ENCODE measurements at regions not wholly inside any gene's neighbourhood (a gene's known extent, or its start where the extent isn't known, plus 50 kb on each side); places are given as distances from the start of the nearest gene placed in this dataset.
"Not testable (repeated sequence)": the region's sequence is repeated elsewhere in the genome, so short reads cannot be mapped to it uniquely, and the experiment has no call there.

DNA sequence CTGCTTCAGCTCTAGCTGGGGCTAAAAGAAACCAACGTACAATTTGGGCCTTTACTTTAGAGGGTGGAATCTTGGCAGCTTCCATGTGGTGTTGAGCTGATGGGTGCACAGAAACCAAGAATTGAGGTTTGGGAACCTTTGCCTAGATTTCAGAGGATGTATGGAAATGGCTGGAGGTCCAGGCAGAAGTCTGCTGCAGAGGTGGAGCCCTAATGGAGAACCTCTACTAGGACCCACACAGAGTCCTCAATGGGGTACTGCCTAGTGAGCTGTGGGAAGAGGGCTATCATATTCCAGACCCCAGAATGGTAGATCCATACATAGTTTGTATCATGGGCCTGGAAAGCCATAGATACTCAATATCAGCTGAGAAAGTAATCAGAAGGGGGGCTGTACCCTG is 500.4 kb upstream of the ATP2B1 start:
- DNase-seq (ENCODE audit: low read depth): no peak
- H3K4me3 ChIP-seq (ENCODE audit: low read length): no peak overlapping the region
- TF ChIP-seq, protein P1, sequence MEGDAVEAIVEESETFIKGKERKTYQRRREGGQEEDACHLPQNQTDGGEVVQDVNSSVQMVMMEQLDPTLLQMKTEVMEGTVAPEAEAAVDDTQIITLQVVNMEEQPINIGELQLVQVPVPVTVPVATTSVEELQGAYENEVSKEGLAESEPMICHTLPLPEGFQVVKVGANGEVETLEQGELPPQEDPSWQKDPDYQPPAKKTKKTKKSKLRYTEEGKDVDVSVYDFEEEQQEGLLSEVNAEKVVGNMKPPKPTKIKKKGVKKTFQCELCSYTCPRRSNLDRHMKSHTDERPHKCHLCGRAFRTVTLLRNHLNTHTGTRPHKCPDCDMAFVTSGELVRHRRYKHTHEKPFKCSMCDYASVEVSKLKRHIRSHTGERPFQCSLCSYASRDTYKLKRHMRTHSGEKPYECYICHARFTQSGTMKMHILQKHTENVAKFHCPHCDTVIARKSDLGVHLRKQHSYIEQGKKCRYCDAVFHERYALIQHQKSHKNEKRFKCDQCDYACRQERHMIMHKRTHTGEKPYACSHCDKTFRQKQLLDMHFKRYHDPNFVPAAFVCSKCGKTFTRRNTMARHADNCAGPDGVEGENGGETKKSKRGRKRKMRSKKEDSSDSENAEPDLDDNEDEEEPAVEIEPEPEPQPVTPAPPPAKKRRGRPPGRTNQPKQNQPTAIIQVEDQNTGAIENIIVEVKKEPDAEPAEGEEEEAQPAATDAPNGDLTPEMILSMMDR (conservative IDR thresholded peaks at IDR 0.05; ENCODE audit: low read depth, low read length): no peak

- not testable (repeated sequence) for DNase-seq (ENCODE audit: low read depth); H3K4me3 ChIP-seq (ENCODE audit: low read length)
Measured at GRCh38 chr12:90208379-90208778, 499.7 kb upstream of the ATP2B1 start.

- H3K4me3 ChIP-seq (ENCODE audit: low read length): no peak overlapping the region
- TF ChIP-seq, protein P1 (conservative IDR thresholded peaks at IDR 0.05; ENCODE audit: low read depth, low read length): no peak
- DNase-seq (ENCODE audit: low read depth): no peak
Measured at GRCh38 chr12:90207799-90208198, 499.2 kb upstream of the ATP2B1 start.

DNA sequence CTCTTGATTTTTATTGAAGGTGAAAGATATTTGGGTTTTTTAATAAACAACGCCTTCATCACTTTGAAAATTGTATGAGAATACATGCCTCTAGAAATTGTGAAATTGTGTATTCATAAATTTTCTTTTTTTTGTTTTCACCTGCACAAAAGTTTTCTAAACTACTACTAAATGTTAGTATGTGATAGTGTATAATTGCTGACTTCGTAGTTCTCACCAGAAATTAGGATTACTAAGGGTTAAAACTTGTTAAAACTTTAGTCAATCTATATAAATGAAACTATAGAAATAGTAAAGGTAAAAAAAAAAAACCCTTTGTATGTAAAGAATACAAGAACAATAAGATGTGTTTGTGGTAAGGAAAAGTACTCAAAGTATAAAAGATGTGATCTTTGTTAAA is 496.5 kb upstream of the ATP2B1 start:
- TF ChIP-seq, protein P1 (conservative IDR thresholded peaks at IDR 0.05; ENCODE audit: low read depth, low read length): no peak
- H3K4me3 ChIP-seq (ENCODE audit: low read length): no peak overlapping the region
- DNase-seq (ENCODE audit: low read depth): no peak

DNA sequence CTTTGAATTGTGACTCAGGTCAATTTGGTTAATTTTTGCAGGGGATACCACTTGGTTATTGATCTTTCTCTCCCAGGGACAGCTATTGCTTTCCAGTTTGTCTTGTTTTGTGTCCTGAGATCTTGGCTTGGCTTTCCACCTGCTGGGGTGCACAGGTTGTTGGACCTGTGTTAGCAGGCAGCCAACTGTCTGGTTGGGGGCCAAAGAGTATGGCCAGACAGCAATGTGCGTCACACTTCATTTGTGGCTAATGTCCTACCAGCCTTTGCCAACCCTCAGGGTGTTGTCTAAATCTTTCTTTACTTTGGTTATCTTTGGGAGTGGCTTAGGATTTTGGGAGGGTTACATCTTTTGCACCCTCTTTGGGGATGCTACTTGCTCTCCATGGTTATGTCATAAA is 494.9 kb upstream of the ATP2B1 start:
- no peak for DNase-seq (ENCODE audit: low read depth)
- TF ChIP-seq, protein P1 (conservative IDR thresholded peaks at IDR 0.05; ENCODE audit: low read depth, low read length): no peak
- no peak overlapping the region for H3K4me3 ChIP-seq (ENCODE audit: low read length)

GRCh38 chr12:90199006-90199405 is 490.4 kb upstream of the ATP2B1 start:
- DNase-seq (ENCODE audit: low read depth): no peak

GRCh38 chr12:90193500-90193899 is 484.9 kb upstream of the ATP2B1 start:
- DNase-seq (ENCODE audit: low read depth): peak; percentile 56
- TF ChIP-seq, protein P1 (conservative IDR thresholded peaks at IDR 0.05; ENCODE audit: low read depth, low read length): no peak

More at GRCh38 chr12:90199006-90199405, 490.4 kb upstream of the ATP2B1 start:
- H3K4me3 ChIP-seq (ENCODE audit: low read length): no peak overlapping the region
- TF ChIP-seq, protein P1 (conservative IDR thresholded peaks at IDR 0.05; ENCODE audit: low read depth, low read length): no peak

DNA sequence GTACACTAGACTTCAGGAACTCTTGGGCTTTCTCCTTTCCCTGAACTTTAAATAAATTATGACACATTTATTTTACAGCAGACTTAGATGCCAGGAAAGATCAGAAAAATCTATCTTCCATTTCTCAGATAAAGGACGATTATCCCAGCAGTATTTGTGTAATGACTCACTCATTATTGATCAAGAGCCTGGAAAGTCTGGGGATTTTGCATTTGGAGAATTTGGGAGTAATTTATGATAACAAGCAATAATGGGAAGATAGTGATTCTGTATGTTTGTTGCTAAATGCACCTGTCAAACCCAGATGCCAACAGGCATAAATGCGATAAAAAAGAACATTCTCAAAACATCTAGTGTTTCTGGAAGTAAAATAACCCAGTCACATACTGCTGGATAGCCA is 480.2 kb upstream of the ATP2B1 start:
- TF ChIP-seq, protein P1 (conservative IDR thresholded peaks at IDR 0.05; ENCODE audit: low read depth, low read length): no peak
- no peak for DNase-seq (ENCODE audit: low read depth)
- H3K4me3 ChIP-seq (ENCODE audit: low read length): no peak overlapping the region

More at GRCh38 chr12:90193500-90193899, 484.9 kb upstream of the ATP2B1 start:
- H3K4me3 ChIP-seq (ENCODE audit: low read length): no peak overlapping the region

All from retinal pigment epithelial cell (primary cell).